ENCODE measurements at regions not wholly inside any gene's neighbourhood (a gene's known extent, or its start where the extent isn't known, plus 50 kb on each side); places are given as distances from the start of the nearest gene placed in this dataset.

- FAIRE-seq (no peak), DNase-seq (ENCODE audit: insufficient read length) (no peak)
- no peak for TF ChIP-seq TAF1 (IDR thresholded peaks at IDR 0.05; ENCODE audit: borderline replicate concordance, low read depth, low read length)
- no peak for TF ChIP-seq POLR2AphosphoS5 (IDR thresholded peaks at IDR 0.05; ENCODE audit: low read depth, low read length)
- no peak for TF ChIP-seq POLR2A (IDR thresholded peaks at IDR 0.05; ENCODE audit: low read depth, low read length)
Observed at GRCh38 chr5:115396081-115396480, 99.6 kb upstream of the CCDC112 start.

GRCh38 chr5:115394531-115394930, 98.1 kb upstream of the CCDC112 start:
- no peak for DNase-seq (ENCODE audit: insufficient read length)
- FAIRE-seq, result no peak
- TF ChIP-seq POLR2A (IDR thresholded peaks at IDR 0.05; ENCODE audit: low read depth, low read length) (no peak), TAF1 (IDR thresholded peaks at IDR 0.05; ENCODE audit: borderline replicate concordance, low read depth, low read length) (no peak), POLR2AphosphoS5 (IDR thresholded peaks at IDR 0.05; ENCODE audit: low read depth, low read length) (no peak)

- DNase-seq (ENCODE audit: insufficient read length), result no peak
- TF ChIP-seq TAF1 (IDR thresholded peaks at IDR 0.05; ENCODE audit: borderline replicate concordance, low read depth, low read length) (no peak), POLR2AphosphoS5 (IDR thresholded peaks at IDR 0.05; ENCODE audit: low read depth, low read length) (no peak), POLR2A (IDR thresholded peaks at IDR 0.05; ENCODE audit: low read depth, low read length) (no peak)
- no peak for FAIRE-seq
Observed at GRCh38 chr5:115393239-115393638, 96.8 kb upstream of the CCDC112 start.

DNA sequence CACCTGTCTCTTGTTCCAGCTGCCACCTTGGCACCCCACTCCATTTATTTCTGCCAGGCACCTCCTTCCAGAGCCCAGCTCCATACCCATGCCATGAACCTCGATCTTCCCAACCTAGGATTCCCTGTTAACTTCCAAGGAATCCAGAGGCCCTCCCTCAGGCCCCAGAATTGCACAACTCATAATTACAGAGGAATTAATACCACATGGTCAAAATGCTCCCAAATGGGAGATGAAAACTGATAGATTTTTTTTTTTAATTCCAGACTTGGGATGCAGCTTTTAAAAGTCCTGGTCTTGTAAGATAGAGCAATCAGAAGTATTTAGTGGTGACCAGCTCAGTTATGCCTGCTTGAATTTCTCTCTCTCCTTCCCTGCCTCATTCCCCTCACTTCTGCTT, 96.2 kb upstream of the CCDC112 start:
- TF ChIP-seq POLR2A (IDR thresholded peaks at IDR 0.05; ENCODE audit: low read depth, low read length) (no peak), POLR2AphosphoS5 (IDR thresholded peaks at IDR 0.05; ENCODE audit: low read depth, low read length) (no peak), TAF1 (IDR thresholded peaks at IDR 0.05; ENCODE audit: borderline replicate concordance, low read depth, low read length) (no peak)
- FAIRE-seq (no peak), DNase-seq (ENCODE audit: insufficient read length) (no peak)

DNA sequence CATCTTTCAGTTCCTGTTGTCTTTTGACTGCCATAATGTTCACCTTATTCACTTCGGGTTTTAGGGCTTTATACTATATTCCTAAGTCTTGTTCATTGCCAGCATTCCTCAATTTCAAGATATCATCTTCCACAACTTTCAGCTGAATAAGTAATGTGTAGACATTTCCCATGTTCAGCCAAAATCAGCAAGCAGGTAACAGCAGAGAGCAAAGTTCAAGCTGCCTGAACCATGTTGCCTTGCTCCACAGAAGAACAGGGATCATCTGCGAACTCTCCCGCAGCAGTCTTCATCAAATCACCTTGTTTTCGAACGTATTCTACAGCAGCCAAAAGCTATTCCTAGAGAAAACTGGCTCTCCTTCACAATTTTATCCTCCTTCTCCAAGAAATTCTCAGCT, 95.3 kb upstream of the CCDC112 start:
- DNase-seq (ENCODE audit: insufficient read length) (no peak), FAIRE-seq (no peak)
- TF ChIP-seq POLR2AphosphoS5 (IDR thresholded peaks at IDR 0.05; ENCODE audit: low read depth, low read length) (no peak), POLR2A (IDR thresholded peaks at IDR 0.05; ENCODE audit: low read depth, low read length) (no peak), TAF1 (IDR thresholded peaks at IDR 0.05; ENCODE audit: borderline replicate concordance, low read depth, low read length) (no peak)

- no peak for TF ChIP-seq POLR2AphosphoS5 (IDR thresholded peaks at IDR 0.05; ENCODE audit: low read depth, low read length)
- TF ChIP-seq TAF1 (IDR thresholded peaks at IDR 0.05; ENCODE audit: borderline replicate concordance, low read depth, low read length), result no peak
- TF ChIP-seq POLR2A (IDR thresholded peaks at IDR 0.05; ENCODE audit: low read depth, low read length), result no peak
- FAIRE-seq, result peak; percentile 61
- no peak for DNase-seq (ENCODE audit: insufficient read length)
Observed at GRCh38 chr5:115389799-115390382, 93.4 kb upstream of the CCDC112 start.

- no peak for DNase-seq (ENCODE audit: insufficient read length)
- TF ChIP-seq POLR2AphosphoS5 (IDR thresholded peaks at IDR 0.05; ENCODE audit: low read depth, low read length), result no peak
- TF ChIP-seq TAF1 (IDR thresholded peaks at IDR 0.05; ENCODE audit: borderline replicate concordance, low read depth, low read length), result no peak
- TF ChIP-seq POLR2A (IDR thresholded peaks at IDR 0.05; ENCODE audit: low read depth, low read length), result no peak
- no peak for FAIRE-seq
Observed at GRCh38 chr5:115389034-115389798, 92.8 kb upstream of the CCDC112 start.

- FAIRE-seq, result no peak
Observed at GRCh38 chr5:115388240-115388639, 91.8 kb upstream of the CCDC112 start.

DNA sequence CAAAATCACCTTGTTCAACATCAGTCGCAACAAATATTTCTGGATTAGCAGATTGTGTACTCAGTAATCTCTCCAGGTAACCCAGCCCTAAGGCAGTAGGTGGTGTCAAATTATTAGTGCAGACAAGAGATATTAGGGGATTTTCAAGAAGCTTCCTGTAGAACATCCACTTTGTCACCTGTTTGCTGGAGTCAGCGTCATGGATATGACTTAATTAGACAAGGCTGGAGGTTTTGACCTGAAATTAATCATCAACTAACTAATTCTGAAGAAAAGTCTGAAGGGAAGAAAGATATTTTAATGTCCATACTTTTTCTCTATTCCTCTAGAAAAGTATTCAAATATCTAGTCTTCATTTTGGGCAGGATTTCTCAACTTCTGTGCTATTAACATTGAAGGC, 91.4 kb upstream of the CCDC112 start:
- TF ChIP-seq POLR2A (IDR thresholded peaks at IDR 0.05; ENCODE audit: low read depth, low read length) (no peak), POLR2AphosphoS5 (IDR thresholded peaks at IDR 0.05; ENCODE audit: low read depth, low read length) (no peak), TAF1 (IDR thresholded peaks at IDR 0.05; ENCODE audit: borderline replicate concordance, low read depth, low read length) (no peak)
- no peak for FAIRE-seq
- no peak for DNase-seq (ENCODE audit: insufficient read length)

More at GRCh38 chr5:115388240-115388639, 91.8 kb upstream of the CCDC112 start:
- DNase-seq (ENCODE audit: insufficient read length), result no peak
- TF ChIP-seq POLR2AphosphoS5 (IDR thresholded peaks at IDR 0.05; ENCODE audit: low read depth, low read length), result no peak
- no peak for TF ChIP-seq TAF1 (IDR thresholded peaks at IDR 0.05; ENCODE audit: borderline replicate concordance, low read depth, low read length)
- TF ChIP-seq POLR2A (IDR thresholded peaks at IDR 0.05; ENCODE audit: low read depth, low read length), result no peak

DNA sequence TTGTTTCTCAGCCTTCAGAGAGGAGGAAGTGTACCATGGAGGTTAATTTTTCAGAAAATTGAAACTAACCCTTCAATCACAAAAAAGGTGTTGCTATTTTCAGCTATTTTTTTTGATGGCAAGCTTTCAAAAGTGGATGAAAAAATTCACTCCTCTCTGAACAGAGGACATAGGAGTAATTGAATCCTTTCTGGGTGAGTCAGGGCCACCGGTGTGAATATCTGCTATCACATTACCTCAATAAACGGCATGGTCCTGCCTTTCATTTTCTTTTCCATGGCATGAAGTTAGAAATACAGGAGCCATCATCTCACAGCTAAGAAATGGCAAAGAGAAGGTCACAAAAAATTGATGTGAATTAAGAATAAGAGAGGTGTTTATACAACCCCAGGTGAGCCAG, 90.2 kb upstream of the CCDC112 start:
- DNase-seq (ENCODE audit: insufficient read length), result no peak
- TF ChIP-seq TAF1 (IDR thresholded peaks at IDR 0.05; ENCODE audit: borderline replicate concordance, low read depth, low read length) (no peak), POLR2AphosphoS5 (IDR thresholded peaks at IDR 0.05; ENCODE audit: low read depth, low read length) (no peak), POLR2A (IDR thresholded peaks at IDR 0.05; ENCODE audit: low read depth, low read length) (no peak)
- no peak for FAIRE-seq

GRCh38 chr5:115384587-115385375, 88.3 kb upstream of the CCDC112 start:
- TF ChIP-seq TAF1 (IDR thresholded peaks at IDR 0.05; ENCODE audit: borderline replicate concordance, low read depth, low read length) (no peak), POLR2A (IDR thresholded peaks at IDR 0.05; ENCODE audit: low read depth, low read length) (no peak), POLR2AphosphoS5 (IDR thresholded peaks at IDR 0.05; ENCODE audit: low read depth, low read length) (no peak)
- FAIRE-seq (no peak), DNase-seq (ENCODE audit: insufficient read length) (no peak)

Data from GM12892 (cell line).